Chondrocyte (in vitro differentiated cells): ENCODE measurements at regions not wholly inside any gene's neighbourhood (a gene's known extent, or its start where the extent isn't known, plus 50 kb on each side); places are given as distances from the start of the nearest gene placed in this dataset.

Experiments used
- DNase-seq: peaks from one replicate; pipeline ENCODE4 v3.0.0; 2021; ENCODE audit warnings: mixed read lengths, low spot score
- H3K27ac Mint-ChIP-seq: one replicate; pipeline ENCODE4 v1.8.0; 2021; ENCODE audit warnings: mild to moderate bottlenecking, moderate library complexity, mixed read lengths; ENCODE audit not compliant: unreplicated experiment
- H3K27me3 Mint-ChIP-seq: 2 replicates; pipeline ENCODE4 v1.8.0; 2021; ENCODE audit warnings: low read depth, mixed read lengths
- H3K36me3 Mint-ChIP-seq: 2 replicates; pipeline ENCODE4 v1.8.0; 2021; ENCODE audit warnings: low read depth, mixed read lengths
- H3K4me1 Mint-ChIP-seq: 2 replicates; pipeline ENCODE4 v1.8.0; 2021; ENCODE audit warnings: low read depth, mild to moderate bottlenecking, mixed read lengths
- H3K4me3 Mint-ChIP-seq: one replicate; pipeline ENCODE4 v1.8.0; 2021; ENCODE audit warnings: mild to moderate bottlenecking, moderate library complexity, mixed read lengths; ENCODE audit not compliant: unreplicated experiment
- H3K9me3 Mint-ChIP-seq: 2 replicates; pipeline ENCODE4 v1.8.0; 2021; ENCODE audit warnings: low read depth, mixed read lengths
- CTCF ChIP-seq: fragments of 200-600 bp; sonication (generic); IDR thresholded peaks from 2 replicates; pipeline ENCODE4 v1.5.0; 2021; ENCODE audit warnings: antibody characterized with exemption, mild to moderate bottlenecking, moderate library complexity

- H3K4me3 Mint-ChIP-seq: no peak overlapping the region
- H3K27me3 Mint-ChIP-seq: no peaks in the 10 kb centered on the region
- no peak for DNase-seq
- no peaks in the 10 kb centered on the region for H3K9me3 Mint-ChIP-seq
- TF ChIP-seq CTCF: no peak
- no peaks in the 10 kb centered on the region for H3K36me3 Mint-ChIP-seq
- H3K27ac Mint-ChIP-seq: no peak overlapping the region
- peaks cover 14% of the 10 kb centered on the region for H3K4me1 Mint-ChIP-seq
These were observed 204.7 kb upstream of the RFX3 start for GRCh38 chr9:3730511-3730922.

- Mint-ChIP-seq H3K27me3 (peaks cover 5% of the 10 kb centered on the region), H3K4me3 (no peak overlapping the region), H3K4me1 (no peaks in the 10 kb centered on the region), H3K9me3 (peaks cover 17% of the 10 kb centered on the region), H3K27ac (no peak overlapping the region), H3K36me3 (peaks cover 6% of the 10 kb centered on the region)
- TF ChIP-seq CTCF: no peak
- DNase-seq: no peak
These were observed 195.3 kb upstream of the RFX3 start for GRCh38 chr9:3721096-3721495.

GRCh38 chr9:3719286-3719685, 193.5 kb upstream of the RFX3 start:
- TF ChIP-seq CTCF: no peak
- H3K27ac Mint-ChIP-seq: no peak overlapping the region
- peaks cover 5% of the 10 kb centered on the region for H3K36me3 Mint-ChIP-seq
- no peak overlapping the region for H3K4me3 Mint-ChIP-seq
- H3K9me3 Mint-ChIP-seq: peaks cover 15% of the 10 kb centered on the region
- peaks cover 7% of the 10 kb centered on the region for H3K27me3 Mint-ChIP-seq
- no peak for DNase-seq
- no peaks in the 10 kb centered on the region for H3K4me1 Mint-ChIP-seq

GRCh38 chr9:3716415-3716814, 190.6 kb upstream of the RFX3 start:
- Mint-ChIP-seq H3K4me3 (no peak overlapping the region), H3K27me3 (peaks cover 14% of the 10 kb centered on the region), H3K9me3 (peaks cover 15% of the 10 kb centered on the region), H3K4me1 (no peaks in the 10 kb centered on the region), H3K36me3 (peaks cover 3% of the 10 kb centered on the region), H3K27ac (no peak overlapping the region)
- DNase-seq: no peak
- no peak for TF ChIP-seq CTCF

GRCh38 chr9:3708751-3709150, 182.9 kb upstream of the RFX3 start:
- Mint-ChIP-seq H3K4me3 (no peak overlapping the region), H3K9me3 (peaks cover 8% of the 10 kb centered on the region), H3K4me1 (no peaks in the 10 kb centered on the region), H3K36me3 (no peaks in the 10 kb centered on the region), H3K27me3 (peaks cover 25% of the 10 kb centered on the region), H3K27ac (no peak overlapping the region)
- no peak for TF ChIP-seq CTCF
- DNase-seq: no peak
